NCI-H1092 (cell line): ENCODE measurements at regions not wholly inside any gene's neighbourhood (a gene's known extent, or its start where the extent isn't known, plus 50 kb on each side); places are given as distances from the start of the nearest gene placed in this dataset.
"Not testable (repeated sequence)": the region's sequence is repeated elsewhere in the genome, so short reads cannot be mapped to it uniquely, and the experiment has no call there.

Experiments
- DNase-seq: peaks from one replicate; lab custom pipeline; 2025; lab: John Stamatoyannopoulos, UW

GRCh38 chr13:75178436-75178835 is 303.5 kb downstream of the TBC1D4 start:
- DNase-seq: no peak

GRCh38 chr13:75175575-75175974 is 306.4 kb downstream of the TBC1D4 start:
- DNase-seq: no peak

DNA sequence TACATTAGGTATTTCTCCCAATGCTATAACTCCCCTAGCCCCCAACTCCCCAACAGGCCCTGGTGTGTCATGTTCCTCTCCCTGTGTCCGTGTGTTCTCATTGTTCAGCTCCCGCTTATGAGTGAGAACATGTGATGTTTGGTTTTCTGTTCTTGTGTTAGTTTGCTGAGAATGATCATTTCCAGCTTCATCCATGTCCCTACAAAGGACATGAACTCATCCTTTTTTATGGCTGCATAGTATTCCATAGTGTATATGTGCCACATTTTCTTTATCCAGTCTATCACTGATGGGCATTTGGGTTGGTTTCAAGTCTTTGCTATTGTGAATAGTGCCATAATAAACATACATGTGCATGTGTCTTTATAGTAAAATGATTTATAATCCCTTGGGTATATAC is 306.9 kb downstream of the TBC1D4 start:
- not testable (repeated sequence) for DNase-seq

- DNase-seq: no peak
Measured at GRCh38 chr13:75174481-75174880, 307.5 kb downstream of the TBC1D4 start.

DNA sequence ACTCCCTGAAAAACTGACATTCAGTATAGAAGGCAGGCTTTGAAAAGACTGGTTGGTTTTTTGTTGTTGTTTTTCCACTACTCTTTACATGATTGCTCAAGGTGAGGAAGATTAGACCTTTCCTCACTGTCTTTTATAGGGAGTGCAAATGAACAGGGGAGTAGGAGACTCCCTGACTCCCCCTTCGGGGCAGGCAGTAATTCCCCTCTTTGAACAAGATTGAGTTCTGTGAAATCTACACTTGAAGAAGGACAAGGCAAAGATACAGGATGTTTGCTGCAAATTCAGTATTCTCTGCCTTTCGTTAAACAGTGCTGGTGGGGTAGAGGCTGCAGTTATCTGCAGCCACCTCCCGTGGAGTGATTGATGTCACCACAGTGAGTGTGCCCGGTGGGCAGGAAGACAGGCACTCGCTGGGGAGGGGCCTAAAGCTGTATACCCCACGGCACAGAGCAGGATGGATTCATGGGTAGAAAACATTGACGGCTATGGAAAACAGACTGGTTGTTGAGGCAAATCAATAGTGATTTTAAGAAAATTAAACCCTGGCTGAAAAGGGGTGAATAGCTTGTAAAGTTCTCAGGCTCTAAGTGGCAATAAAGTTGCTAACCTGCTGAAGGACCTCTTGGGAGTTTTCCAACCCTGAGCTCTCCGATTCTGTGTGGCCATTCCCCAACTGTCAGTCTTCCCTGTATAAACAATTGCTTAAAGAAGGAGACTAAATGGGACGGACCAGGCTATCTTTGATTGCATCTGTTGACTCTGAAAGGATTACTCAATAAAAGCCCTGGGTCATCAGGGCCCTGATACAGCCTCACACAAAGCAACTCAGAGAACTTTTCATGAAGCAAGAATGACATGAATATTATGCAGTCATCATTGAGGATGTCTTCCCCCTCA is 308.3 kb downstream of the TBC1D4 start:
- DNase-seq: no peak

- no peak for DNase-seq
Measured at GRCh38 chr13:75170311-75170710, 311.7 kb downstream of the TBC1D4 start.

- DNase-seq: no peak
Measured at GRCh38 chr13:75165543-75166230, 316.3 kb downstream of the TBC1D4 start.

DNA sequence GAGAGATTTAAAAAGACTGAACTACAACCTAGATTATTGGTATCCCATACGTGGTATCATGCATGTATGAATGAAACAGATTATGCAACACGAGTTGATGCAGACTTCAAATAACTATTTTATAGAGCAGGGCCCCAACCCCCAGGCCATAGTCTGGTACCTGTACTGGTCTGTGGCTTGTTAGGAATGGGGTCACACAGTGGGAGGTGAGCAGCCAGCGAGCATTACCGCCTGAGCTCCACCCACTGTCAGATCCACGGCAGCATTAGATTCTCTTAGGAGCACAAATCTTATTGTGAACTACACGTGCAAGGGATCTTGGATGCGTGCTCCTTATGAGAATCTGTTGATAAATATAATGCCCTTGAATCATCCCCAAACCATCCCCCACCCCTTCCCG is 320.2 kb downstream of the TBC1D4 start:
- DNase-seq: no peak

GRCh38 chr13:75160984-75161383 is 321.0 kb downstream of the TBC1D4 start:
- DNase-seq: no peak

DNA sequence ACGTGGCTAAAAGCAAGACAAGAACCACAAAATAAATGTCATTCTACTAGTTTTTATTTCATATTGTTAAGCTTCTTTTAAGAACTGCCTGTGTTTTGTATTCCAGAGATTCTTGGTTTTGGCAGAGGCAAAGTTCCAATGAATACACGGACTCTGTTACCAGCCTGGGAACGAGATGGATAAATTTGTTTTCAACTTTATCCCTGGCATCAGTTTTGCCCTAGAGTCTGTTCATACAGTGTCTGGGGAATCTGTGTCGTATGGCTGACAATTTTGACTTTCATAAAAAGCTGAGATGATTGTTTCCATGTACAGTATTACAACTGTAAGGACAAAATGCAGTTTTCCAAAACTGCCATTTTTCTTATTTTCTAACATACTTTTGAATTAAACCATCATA is 327.6 kb downstream of the TBC1D4 start:
- DNase-seq: no peak

- DNase-seq: no peak
Measured at GRCh38 chr13:75153834-75154233, 328.1 kb downstream of the TBC1D4 start.

- DNase-seq: no peak
Measured at GRCh38 chr13:75153386-75153785, 328.6 kb downstream of the TBC1D4 start.

DNA sequence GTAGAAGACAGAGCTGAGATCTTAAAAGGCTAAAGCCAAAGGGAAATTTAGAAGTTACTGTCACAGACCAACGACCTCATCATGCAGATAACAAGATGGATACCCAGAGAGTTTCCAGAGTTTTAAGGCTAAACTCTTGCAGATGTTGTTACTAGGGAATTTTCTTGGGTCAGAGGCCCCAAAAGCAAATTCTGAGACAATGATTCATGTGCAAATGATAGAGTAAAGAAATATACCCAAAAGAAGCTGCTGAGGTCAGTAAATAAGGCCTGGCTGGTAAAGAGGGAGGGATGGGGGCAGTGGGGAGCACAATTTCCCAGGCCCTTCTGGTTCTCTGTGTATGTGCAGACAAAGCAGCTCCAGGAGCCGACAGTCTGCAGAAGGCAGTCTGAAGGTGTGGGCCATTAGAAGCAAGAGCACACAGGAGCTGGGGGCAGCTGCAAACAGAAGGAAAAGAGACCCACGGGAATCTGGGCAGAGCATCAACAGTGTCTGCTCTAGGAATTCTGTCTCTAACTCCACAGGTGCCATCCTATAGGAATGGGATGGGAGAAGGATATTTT is 330.8 kb downstream of the TBC1D4 start:
- DNase-seq: no peak

DNA sequence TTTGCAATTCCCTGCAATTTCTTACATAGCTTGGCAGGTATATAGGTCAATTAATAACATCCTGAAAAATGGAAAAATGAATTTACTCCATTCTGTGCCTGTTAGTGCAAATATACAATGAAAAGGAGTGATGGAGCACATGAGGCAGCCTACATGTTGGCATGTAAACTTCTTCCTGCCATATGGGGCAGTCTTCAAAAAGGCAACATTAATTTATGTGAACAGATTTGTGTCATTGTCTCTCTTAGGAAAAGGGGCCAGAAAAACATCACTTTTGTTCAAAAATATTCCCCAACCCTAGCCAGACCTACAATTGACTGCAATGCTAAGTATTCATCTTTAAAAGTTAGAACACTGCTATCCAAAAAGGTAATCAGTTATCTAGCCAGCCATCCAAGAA is 332.2 kb downstream of the TBC1D4 start:
- DNase-seq: no peak

DNA sequence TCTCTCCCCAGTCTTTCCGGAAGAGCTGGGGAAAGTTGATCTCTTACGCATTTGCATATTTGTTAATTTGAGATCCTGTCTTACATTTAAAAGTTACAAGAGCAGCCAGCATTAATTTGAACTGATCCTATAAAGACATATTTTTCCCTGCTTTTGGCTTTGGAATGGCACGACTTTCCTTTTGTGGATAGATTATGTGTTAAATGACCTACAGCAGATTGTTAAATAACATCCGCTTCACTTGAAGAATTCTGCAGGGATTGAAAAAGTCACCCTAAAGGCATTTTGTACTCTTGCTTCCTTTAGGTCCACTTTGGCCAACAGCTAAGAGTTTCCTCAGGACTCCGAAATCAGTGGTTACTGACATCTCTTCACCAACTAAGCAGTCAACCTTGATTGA is 334.0 kb downstream of the TBC1D4 start:
- no peak for DNase-seq

GRCh38 chr13:75146436-75146835 is 335.5 kb downstream of the TBC1D4 start:
- no peak for DNase-seq

- DNase-seq: no peak
Measured at GRCh38 chr13:75145927-75146326, 336.0 kb downstream of the TBC1D4 start.

- DNase-seq: no peak
Measured at GRCh38 chr13:75139291-75139690, 342.7 kb downstream of the TBC1D4 start.

GRCh38 chr13:75137911-75138571 is 343.9 kb downstream of the TBC1D4 start:
- DNase-seq: no peak

GRCh38 chr13:75136151-75136550 is 345.8 kb downstream of the TBC1D4 start:
- DNase-seq: no peak

DNA sequence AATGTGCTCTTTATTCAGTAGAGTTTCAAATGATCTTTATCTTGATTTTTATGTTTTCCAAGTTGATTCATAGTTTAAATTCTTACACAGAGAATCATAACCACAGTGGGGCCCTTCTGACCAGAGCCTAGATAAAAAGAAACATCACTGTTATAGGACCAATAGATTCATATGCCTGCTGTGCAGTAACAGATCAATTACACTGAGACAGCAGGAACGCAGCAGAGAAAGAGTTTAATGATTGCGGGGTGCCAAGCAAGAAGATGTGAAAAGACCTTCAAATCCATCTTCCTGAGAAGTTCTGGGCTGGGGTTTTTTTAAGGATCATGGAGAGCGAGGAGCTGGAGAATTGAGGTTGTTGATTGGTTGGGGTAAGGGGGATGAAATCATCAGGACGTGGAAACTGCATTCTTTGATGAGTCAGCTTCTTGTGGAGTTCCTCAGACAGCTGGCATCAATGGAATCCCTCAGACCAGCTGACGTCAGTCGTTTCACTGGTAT is 346.6 kb downstream of the TBC1D4 start:
- no peak for DNase-seq
